Activated CD4-positive, alpha-beta T cell treated with anti-CD3 and anti-CD28 coated beads for 36 hours (primary cell): ENCODE measurements at regions not wholly inside any gene's neighbourhood (a gene's known extent, or its start where the extent isn't known, plus 50 kb on each side); places are given as distances from the start of the nearest gene placed in this dataset.

Source experiments
- ATAC-seq: fragments of 200-7000 bp; cut with Tn5 transposase; one replicate; pipeline ENCODE4 v1.10.0; 2021; ENCODE audit warnings: mild to moderate bottlenecking, moderate library complexity
- CTCF ChIA-PET: fragments of 350-600 bp; sonication (Branson Sonifier 250); formaldehyde crosslinking; loops from one replicate; lab custom pipeline; 2021; ENCODE audit warnings: antibody characterized with exemption; lab: Charles Lee
- POLR2A ChIA-PET: fragments of 350-600 bp; sonication (Branson Sonifier 250); formaldehyde crosslinking; loops from one replicate; lab custom pipeline; 2021; ENCODE audit warnings: antibody characterized with exemption, inconsistent platforms; lab: Charles Lee
- DNase-seq: peaks from one replicate; pipeline ENCODE4 v3.0.0-alpha.2; 2020
- H3K27ac Mint-ChIP-seq: one replicate; pipeline ENCODE4 v1.8.0; 2021; ENCODE audit warnings: mixed read lengths
- H3K27me3 Mint-ChIP-seq: one replicate; pipeline ENCODE4 v1.8.0; 2021; ENCODE audit warnings: mixed read lengths
- H3K36me3 Mint-ChIP-seq: one replicate; pipeline ENCODE4 v1.8.0; 2021; ENCODE audit warnings: low read depth, mixed read lengths
- H3K4me1 Mint-ChIP-seq: one replicate; pipeline ENCODE4 v1.8.0; 2021; ENCODE audit warnings: mixed read lengths
- H3K4me3 Mint-ChIP-seq: one replicate; pipeline ENCODE4 v1.8.0; 2021; ENCODE audit warnings: mild to moderate bottlenecking, moderate library complexity, mixed read lengths
- H3K9me3 Mint-ChIP-seq: one replicate; pipeline ENCODE4 v1.8.0; 2021; ENCODE audit warnings: low read depth, mixed read lengths
- intact Hi-C, 2 experiments: fragments of 100-400 bp; cut with DNase I in 1 of 2; cut with micrococcal nuclease in 1 of 2; formaldehyde crosslinking; loops; one replicate each; pipeline versions ENCODE4 v1.14.2 to v1.15.1; 2022 to 2024; cut with DNase I, micrococcal nuclease

DNA sequence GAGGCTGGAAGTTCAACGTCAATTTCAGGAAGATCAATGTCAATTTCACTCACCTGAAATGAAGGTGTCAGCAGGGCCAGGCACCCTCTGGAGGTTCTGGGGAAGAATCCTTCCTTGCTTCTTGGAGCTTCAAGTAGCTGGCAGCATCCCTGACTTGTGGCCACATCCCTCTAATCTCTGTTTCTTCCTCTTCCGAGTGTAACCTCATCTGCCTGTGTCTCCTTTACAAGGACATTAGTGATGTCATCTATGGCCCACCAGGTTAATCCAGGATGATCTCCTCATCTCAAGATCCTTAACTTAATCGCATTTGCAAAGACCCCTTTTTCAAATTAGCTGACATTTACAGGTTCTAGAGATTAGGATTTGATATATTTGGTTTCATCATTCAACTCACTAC is 240.8 kb upstream of the MTNR1B start:
- no peaks in the 10 kb centered on the region for H3K36me3 Mint-ChIP-seq
- ATAC-seq (no peak), DNase-seq (no peak)
- ChIA-PET CTCF (no interaction called here), POLR2A (no interaction called here)
- H3K27ac Mint-ChIP-seq = no peak overlapping the region
- H3K4me1 Mint-ChIP-seq = no peaks in the 10 kb centered on the region
- intact Hi-C loops = no loop called here
- no peaks in the 10 kb centered on the region for H3K9me3 Mint-ChIP-seq
- H3K27me3 Mint-ChIP-seq = no peaks in the 10 kb centered on the region
- H3K4me3 Mint-ChIP-seq = no peak overlapping the region

DNA sequence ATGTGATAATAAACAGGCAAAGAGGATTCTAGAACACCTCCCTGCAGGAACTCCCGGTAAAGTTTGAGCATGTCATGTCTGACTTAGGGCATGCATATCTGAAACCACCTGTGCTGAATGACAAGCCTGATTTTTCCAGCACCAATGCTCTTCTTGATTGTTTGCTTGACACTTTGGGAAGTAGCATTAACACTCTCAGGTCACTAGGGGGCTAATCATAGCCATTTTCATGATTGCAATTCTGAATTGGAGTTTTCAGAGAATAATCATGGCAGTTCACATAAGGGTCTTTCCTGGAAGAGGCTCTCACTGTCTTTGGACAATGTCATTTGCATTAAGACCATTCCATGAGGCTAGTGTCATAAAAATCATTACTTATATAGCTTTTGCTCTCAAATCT is 234.4 kb upstream of the MTNR1B start:
- ChIA-PET CTCF (no interaction called here), POLR2A (no interaction called here)
- DNase-seq = no peak
- Mint-ChIP-seq H3K4me1 (no peaks in the 10 kb centered on the region), H3K36me3 (no peaks in the 10 kb centered on the region), H3K27ac (no peak overlapping the region), H3K9me3 (no peaks in the 10 kb centered on the region), H3K4me3 (no peak overlapping the region), H3K27me3 (no peaks in the 10 kb centered on the region)
- intact Hi-C loops = no loop called here
- no peak for ATAC-seq

GRCh38 chr11:92738276-92738675 is 231.2 kb upstream of the MTNR1B start:
- H3K27ac Mint-ChIP-seq = no peak overlapping the region
- H3K9me3 Mint-ChIP-seq = no peaks in the 10 kb centered on the region
- H3K4me3 Mint-ChIP-seq = no peak overlapping the region
- ChIA-PET POLR2A (no interaction called here), CTCF (no interaction called here)
- H3K36me3 Mint-ChIP-seq = no peaks in the 10 kb centered on the region
- intact Hi-C loops = no loop called here
- ATAC-seq (no peak), DNase-seq (no peak)
- no peaks in the 10 kb centered on the region for H3K27me3 Mint-ChIP-seq
- no peaks in the 10 kb centered on the region for H3K4me1 Mint-ChIP-seq

DNA sequence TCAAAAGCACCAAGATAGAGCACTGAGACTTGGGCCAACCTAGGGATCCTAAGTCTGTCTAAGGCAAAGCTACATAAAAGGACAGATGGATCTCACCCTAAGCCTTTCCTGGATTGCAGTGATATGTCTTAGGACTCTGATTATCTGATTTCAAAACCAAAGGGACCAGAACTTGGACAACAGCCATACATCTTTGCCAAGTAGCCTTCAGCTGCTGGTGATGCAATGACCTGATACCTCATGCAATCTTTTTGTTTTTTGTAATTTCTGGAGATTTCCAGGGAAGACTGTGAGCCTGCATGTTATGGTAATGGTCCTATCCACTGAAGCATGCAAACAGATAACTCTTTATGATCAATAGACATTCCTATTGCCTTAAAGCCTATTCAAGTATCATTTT is 230.4 kb upstream of the MTNR1B start:
- ATAC-seq (no peak), DNase-seq (no peak)
- Mint-ChIP-seq H3K36me3 (no peaks in the 10 kb centered on the region), H3K27me3 (no peaks in the 10 kb centered on the region), H3K4me3 (no peak overlapping the region), H3K27ac (no peak overlapping the region), H3K4me1 (no peaks in the 10 kb centered on the region), H3K9me3 (no peaks in the 10 kb centered on the region)
- CTCF ChIA-PET = no interaction called here
- intact Hi-C loops = no loop called here
- POLR2A ChIA-PET = no interaction called here

- ATAC-seq = no peak
- Mint-ChIP-seq H3K27me3 (no peaks in the 10 kb centered on the region), H3K9me3 (no peaks in the 10 kb centered on the region), H3K4me3 (no peak overlapping the region), H3K36me3 (no peaks in the 10 kb centered on the region), H3K27ac (no peak overlapping the region), H3K4me1 (no peaks in the 10 kb centered on the region)
- intact Hi-C loops = no loop called here
- POLR2A ChIA-PET = no interaction called here
- CTCF ChIA-PET = no interaction called here
- DNase-seq = no peak
These were observed 230.0 kb upstream of the MTNR1B start for GRCh38 chr11:92739491-92739890.

- ChIA-PET POLR2A (no interaction called here), CTCF (no interaction called here)
- DNase-seq = no peak
- ATAC-seq = no peak
- Mint-ChIP-seq H3K27me3 (no peaks in the 10 kb centered on the region), H3K9me3 (no peaks in the 10 kb centered on the region), H3K4me3 (no peak overlapping the region), H3K36me3 (no peaks in the 10 kb centered on the region), H3K27ac (no peak overlapping the region), H3K4me1 (no peaks in the 10 kb centered on the region)
- intact Hi-C loops = no loop called here
These were observed 229.2 kb upstream of the MTNR1B start for GRCh38 chr11:92740276-92740675.

- intact Hi-C loops = no loop called here
- ChIA-PET POLR2A (no interaction called here), CTCF (no interaction called here)
- Mint-ChIP-seq H3K4me1 (no peaks in the 10 kb centered on the region), H3K27me3 (no peaks in the 10 kb centered on the region), H3K4me3 (no peak overlapping the region), H3K36me3 (no peaks in the 10 kb centered on the region), H3K9me3 (no peaks in the 10 kb centered on the region), H3K27ac (no peak overlapping the region)
- DNase-seq = no peak
- ATAC-seq = no peak
These were observed 224.4 kb upstream of the MTNR1B start for GRCh38 chr11:92744929-92745585.

DNA sequence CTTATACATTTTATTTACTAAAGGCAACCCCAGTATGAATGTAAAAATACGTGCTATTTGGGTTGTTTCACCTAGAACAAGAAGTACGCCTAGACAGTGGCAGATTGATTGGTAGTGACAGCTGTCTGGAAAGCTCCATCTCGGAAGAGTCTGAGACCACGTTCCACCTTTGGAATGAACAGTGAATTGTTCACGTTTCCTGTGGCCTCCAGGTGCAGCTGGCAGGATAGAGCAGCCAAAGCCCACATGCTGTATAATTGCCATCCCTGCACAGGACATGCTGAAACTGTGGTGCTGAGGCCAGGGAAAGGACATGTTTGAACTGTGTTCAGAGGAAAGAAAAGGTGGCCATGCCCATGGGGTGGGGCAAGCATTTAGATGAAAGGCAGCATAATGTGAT is 218.7 kb upstream of the MTNR1B start:
- ChIA-PET POLR2A (no interaction called here), CTCF (no interaction called here)
- intact Hi-C loops = no loop called here
- no peak for ATAC-seq
- H3K4me1 Mint-ChIP-seq = no peaks in the 10 kb centered on the region
- H3K27me3 Mint-ChIP-seq = no peaks in the 10 kb centered on the region
- DNase-seq = no peak
- H3K27ac Mint-ChIP-seq = no peak overlapping the region
- H3K36me3 Mint-ChIP-seq = no peaks in the 10 kb centered on the region
- no peak overlapping the region for H3K4me3 Mint-ChIP-seq
- no peaks in the 10 kb centered on the region for H3K9me3 Mint-ChIP-seq

DNA sequence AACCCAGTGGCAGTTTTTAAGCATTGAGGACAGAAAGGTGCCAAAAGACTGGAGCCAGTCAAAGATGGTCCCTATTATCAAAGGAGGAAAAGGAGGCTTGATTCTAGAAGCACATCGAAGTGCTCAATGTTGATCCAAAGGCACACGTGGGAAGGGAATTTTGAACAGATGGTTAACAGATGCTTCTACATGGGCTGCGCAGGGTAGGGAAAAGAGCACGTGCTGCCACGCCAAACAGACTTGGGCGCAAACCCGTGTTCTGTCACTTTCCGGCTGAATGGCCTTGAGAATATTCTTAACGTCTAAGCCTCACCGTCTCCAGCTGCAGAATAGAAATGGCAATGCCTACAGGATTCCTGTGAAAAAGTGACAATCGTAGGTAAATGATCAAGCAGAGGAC is 217.9 kb upstream of the MTNR1B start:
- ChIA-PET CTCF (no interaction called here), POLR2A (no interaction called here)
- no peak overlapping the region for H3K4me3 Mint-ChIP-seq
- no peak overlapping the region for H3K27ac Mint-ChIP-seq
- H3K4me1 Mint-ChIP-seq = no peaks in the 10 kb centered on the region
- no peaks in the 10 kb centered on the region for H3K9me3 Mint-ChIP-seq
- DNase-seq (no peak), ATAC-seq (no peak)
- intact Hi-C loops = no loop called here
- H3K36me3 Mint-ChIP-seq = no peaks in the 10 kb centered on the region
- no peaks in the 10 kb centered on the region for H3K27me3 Mint-ChIP-seq

- Mint-ChIP-seq H3K27me3 (no peaks in the 10 kb centered on the region), H3K4me3 (no peak overlapping the region), H3K36me3 (no peaks in the 10 kb centered on the region), H3K4me1 (no peaks in the 10 kb centered on the region), H3K9me3 (no peaks in the 10 kb centered on the region), H3K27ac (no peak overlapping the region)
- ChIA-PET POLR2A (no interaction called here), CTCF (interaction anchor here (0.6 kb wide), 1 partner anchor 14 kb away, joined by 3 read pairs; no protein-coding TSS in a partner anchor)
- ATAC-seq (no peak), DNase-seq (no peak)
- intact Hi-C loops = no loop called here
These were observed 217.3 kb upstream of the MTNR1B start for GRCh38 chr11:92752122-92752521.

- no peaks in the 10 kb centered on the region for H3K9me3 Mint-ChIP-seq
- intact Hi-C loops = no loop called here
- ChIA-PET CTCF (no interaction called here), POLR2A (no interaction called here)
- no peak overlapping the region for H3K27ac Mint-ChIP-seq
- no peaks in the 10 kb centered on the region for H3K36me3 Mint-ChIP-seq
- H3K4me3 Mint-ChIP-seq = no peak overlapping the region
- no peaks in the 10 kb centered on the region for H3K27me3 Mint-ChIP-seq
- ATAC-seq (no peak), DNase-seq (no peak)
- H3K4me1 Mint-ChIP-seq = no peaks in the 10 kb centered on the region
These were observed 216.3 kb upstream of the MTNR1B start for GRCh38 chr11:92753161-92753560.

GRCh38 chr11:92758241-92758780 is 211.1 kb upstream of the MTNR1B start:
- ATAC-seq = no peak
- CTCF ChIA-PET = no interaction called here
- H3K9me3 Mint-ChIP-seq = no peaks in the 10 kb centered on the region
- H3K27ac Mint-ChIP-seq = no peak overlapping the region
- POLR2A ChIA-PET = no interaction called here
- H3K4me1 Mint-ChIP-seq = no peaks in the 10 kb centered on the region
- H3K36me3 Mint-ChIP-seq = no peaks in the 10 kb centered on the region
- no peak overlapping the region for H3K4me3 Mint-ChIP-seq
- H3K27me3 Mint-ChIP-seq = no peaks in the 10 kb centered on the region
- intact Hi-C loops = no loop called here
- DNase-seq = no peak
